ENCODE measurements at regions not wholly inside any gene's neighbourhood (a gene's known extent, or its start where the extent isn't known, plus 50 kb on each side); places are given as distances from the start of the nearest gene placed in this dataset.

DNA sequence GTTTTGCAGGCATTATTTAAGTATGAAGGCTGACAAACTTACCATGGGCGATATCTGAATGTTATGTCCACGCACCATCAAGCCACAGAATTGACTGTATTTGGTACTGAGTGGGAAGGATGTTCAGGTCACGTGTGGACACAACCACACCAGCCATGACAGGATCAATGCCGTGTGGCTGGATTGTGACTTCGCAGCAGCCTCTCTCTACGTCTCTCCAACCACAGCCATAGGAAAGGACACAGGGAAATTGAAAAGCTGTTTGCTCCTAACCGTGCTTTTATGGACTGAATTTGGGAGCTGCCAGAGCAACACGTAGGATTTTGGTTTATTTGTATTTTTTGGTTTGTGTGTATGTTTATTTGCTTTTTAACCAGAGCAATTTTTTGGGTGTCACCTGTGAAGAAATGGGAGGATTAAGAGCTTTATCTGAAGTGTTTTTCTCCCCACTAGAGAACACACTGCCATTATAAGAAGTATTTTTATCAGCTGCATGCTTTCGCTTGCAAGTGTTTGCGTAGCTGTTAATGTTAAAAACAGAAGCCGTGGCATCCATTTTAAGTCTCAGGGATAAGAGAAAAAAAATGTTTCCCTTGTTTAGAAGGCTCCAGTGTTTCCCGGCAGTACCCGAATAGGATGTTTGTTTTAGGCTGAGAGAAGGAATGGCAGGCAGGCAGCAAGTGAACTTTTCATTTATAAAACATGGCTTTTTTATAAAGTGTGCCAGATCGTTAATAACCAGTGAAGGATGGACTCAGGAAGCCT is 401.1 kb upstream of the NFE2L3 start:
- DNase-seq (ENCODE audit: low read depth): no peak

DNA sequence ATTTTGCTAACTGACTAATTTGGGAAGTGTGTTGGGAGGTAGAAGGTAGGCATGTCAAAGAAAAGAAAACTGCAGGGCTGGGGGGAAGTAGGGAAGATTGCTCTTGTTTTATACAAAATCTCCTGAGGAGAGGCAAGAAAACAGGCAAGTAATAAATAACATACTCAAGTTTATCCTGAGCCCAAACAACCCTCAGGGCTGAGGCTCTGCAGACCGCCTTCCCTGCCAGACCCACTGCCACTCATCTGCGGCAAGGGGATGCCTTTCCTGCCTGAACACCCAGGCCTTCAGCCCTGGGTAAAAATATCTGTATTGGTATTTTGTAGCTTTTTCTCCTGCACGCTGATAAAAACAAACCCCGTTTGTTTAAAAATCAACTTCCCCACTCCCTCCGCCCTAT is 399.8 kb upstream of the NFE2L3 start:
- no peak for DNase-seq (ENCODE audit: low read depth)

DNA sequence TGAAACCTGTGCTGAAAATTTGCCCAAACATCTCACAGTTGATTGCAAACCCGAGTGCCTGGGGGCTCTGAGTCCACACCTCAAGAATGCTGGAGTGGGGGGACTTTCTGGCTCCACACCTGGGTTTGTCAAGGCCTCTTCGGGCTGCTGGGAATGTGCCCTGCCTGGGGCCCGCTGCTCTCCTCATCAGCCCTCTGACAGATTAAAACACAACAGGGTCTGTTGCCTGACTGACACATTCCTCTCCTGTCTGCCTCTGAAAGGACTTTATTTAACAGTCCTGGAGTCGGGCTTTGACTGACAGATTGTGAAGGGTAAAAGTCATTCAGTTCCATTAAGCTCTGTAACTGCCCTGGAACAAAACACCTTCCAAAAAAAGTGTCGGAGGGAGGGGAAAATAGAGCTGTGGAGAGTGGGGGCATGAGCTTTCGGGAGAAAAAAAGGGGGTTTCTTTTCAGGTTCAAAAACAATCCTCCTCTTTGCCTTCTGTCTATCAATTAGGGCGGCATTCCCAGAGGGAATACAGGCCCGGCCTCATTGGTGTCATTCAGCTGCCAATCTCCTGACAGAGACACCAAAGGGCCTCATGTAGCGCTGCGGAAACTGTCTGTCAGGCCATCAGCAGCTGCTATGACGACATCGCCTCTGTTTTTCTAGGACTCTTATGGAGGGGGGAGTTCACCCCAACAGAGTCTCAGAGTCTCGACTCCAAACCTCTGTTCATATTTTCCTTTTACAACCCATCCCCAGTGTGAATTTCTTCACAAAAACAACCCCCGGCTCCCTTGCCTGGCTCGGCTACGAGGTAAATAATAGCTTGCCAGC is 398.8 kb upstream of the NFE2L3 start:
- peak; percentile 43 for DNase-seq (ENCODE audit: low read depth)

DNA sequence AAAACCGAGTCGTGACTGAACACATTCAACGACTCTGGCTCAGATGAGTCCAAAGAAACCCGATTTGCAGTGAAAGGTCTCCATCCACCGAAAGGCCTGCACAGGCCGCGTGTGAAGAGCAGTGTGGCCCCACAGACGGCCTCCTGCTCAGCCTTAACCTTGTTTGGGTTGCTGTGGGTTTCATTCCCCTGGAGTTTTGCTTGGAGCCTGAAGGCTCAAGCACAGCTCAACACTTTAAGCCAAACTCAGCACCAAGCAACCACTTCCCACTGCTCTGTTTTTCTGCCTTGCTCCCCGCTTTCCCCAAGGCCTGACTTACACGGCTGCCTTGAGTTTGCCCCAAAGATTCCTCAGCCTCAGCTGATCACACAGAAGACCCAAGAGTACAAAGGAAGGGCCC is 398.2 kb upstream of the NFE2L3 start:
- DNase-seq (ENCODE audit: low read depth): no peak

DNA sequence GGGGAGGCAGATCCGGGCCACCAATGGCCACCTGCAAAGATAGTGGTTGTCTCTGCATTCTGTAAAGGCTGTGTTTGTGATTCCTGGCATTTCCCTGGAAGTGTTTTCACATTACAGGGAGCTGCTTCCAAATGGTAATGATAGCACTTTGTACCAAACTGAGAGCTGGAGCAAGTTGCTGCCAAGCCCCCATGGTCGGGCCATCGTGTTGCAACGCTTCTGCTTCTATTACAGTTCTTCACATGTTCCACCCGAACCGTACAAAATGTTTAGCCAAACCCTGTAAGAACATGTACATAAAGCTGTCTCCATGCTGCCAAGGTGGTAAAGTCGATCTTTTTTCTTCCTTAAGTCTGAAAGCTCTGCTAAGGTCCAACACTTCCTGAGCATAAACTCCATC is 397.7 kb upstream of the NFE2L3 start:
- no peak for DNase-seq (ENCODE audit: low read depth)

DNA sequence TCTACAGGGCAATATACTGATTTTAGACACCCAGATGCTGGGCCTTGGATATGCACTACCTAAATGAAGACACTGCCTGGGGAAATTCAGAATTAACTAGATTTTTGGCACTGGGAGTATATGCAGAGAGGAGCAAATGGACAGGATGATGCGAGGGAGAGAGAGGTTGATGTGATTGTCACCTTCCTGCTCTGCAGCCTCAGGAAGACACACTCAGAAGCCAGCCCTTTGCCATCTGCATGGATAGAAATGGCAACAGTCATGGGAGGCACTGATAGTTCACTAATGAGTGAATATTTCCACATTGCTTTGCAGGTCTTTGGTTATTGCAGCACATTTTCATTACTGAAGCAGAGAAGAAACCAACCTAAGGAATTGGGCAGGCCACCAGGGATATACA is 397.2 kb upstream of the NFE2L3 start:
- no peak for DNase-seq (ENCODE audit: low read depth)

DNA sequence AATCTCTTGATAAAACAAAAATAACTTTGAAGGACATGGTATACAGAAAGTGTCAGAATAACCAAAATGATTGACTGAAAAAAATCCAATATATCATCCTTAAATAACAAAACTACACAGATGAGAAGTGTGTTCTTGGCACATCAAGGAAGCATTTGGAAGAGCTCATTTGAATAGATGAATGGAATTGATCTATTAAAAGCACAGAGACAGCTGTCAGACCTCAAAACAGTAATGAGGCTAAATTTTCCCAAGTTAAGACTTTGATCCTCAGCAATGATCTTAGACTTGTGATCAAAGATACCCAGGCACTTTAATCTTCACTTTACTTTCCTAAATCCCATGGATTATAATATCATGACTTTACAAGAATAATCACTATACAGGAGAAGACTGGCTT is 395.4 kb upstream of the NFE2L3 start:
- DNase-seq (ENCODE audit: low read depth): no peak

DNA sequence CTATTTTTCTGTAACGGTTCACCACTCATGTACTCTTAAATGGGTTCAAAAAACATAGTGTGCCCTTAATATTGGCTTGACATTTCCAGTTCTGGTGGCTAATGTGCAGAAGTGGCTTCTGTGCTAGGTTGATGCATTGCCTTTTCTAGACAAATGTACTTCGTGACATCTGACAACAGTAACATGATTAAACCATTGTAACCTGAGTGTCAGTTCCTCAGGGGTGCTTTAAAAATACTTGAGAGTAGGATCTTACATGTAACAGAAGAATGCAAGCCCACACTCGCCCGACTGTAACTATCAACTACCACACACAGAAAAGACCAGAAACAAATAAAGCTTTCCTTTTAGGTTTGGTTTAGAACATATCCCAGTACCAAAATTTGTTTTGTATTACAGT is 393.4 kb upstream of the NFE2L3 start:
- no peak for DNase-seq (ENCODE audit: low read depth)

DNA sequence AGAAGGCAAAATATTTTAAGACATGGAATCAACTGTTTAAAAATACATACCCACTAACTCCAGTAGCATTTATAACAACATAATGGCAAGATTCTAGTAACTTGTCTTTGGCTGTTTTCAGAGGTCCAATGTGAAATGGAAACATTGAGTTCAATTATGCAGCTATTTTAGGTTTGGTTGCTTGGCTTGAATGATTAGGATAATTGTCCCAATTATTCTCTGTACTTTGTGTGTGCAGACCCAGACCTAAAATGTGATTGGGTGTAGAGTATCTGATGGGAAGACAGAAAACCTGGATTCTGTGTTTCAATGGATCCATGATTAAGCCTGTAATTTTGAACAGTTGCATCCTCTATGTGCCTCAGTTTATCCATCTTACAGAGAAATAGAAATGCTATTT is 392.7 kb upstream of the NFE2L3 start:
- DNase-seq (ENCODE audit: low read depth): no peak

DNA sequence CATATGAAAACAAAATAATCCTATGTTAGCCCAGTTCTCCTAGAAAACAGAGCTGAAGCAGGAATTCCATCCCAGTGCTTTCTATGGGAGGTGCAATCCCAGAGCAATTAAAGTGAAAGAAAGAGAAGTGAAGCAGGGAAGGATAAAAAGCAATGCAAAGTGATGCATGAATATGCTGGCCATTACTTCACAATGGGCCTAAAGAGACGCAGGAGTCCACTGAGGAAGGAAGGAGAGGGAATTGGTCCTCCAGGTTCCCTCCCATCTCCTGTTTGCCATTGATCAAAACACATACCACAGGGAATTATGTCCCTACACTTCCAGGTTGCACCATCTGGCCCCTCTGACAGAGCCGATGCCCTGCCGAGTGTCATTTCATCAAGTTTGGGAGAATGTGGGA is 392.2 kb upstream of the NFE2L3 start:
- DNase-seq (ENCODE audit: low read depth): no peak

DNA sequence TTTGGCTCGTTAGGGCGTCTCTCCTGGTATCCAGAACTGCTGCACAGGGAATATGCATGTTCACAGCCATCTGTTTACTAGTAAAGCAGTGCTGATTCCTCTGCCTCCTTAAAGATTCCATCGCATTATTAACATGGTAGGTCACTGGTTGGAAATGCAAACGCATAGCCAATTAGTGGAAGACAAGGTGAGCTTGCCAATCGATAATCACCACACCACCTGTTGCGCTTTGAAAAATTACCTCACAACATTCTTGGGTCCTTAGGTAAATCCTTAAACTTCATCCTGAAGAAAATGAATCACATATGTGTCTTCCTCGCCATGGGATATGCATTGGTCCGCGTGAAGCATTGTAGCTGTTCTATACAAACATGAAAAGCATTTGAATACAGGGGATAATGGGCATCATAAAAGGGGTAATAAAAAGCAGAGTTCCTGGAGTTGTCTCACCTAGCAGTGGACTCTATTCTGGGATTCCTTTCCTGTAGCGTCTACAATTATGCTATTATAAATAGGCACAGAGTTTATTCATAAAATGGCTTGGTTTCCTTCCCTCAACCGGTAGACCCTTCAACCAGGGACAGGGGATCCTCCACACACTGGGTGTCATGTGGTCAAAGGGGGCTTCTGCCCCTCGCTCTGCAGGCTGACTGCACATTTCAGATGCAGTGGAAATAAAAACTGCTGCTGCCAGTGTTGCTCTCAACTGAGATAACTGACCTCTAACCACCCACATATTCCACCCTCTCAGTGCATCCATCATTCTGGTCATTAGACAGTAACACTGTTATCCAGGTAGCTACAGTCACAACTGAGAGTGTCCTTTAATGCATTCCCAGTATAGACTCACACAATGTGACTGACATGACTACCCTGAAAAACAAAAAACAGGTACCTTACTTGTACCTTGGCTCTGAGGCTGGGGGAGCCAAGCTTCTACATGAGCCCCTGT is 389.2 kb upstream of the NFE2L3 start:
- no peak for DNase-seq (ENCODE audit: low read depth)

DNA sequence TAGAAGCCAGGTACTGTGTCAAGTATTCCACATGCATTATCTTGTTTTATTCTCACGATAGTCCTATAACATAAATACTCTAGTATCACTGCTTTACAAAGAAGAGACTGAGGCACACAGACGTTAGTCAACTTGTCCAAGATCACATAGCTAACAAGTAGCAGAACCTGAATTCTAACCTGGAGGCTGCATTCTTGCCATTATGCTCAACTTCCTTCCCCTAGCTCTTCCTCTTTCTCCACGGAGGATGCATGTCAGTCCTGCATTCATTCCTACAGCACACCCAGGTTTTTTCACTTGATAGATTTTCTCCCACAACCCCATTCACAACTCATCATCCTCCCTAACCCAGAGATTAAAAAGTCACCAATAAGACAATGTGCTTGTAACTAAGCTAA is 388.5 kb upstream of the NFE2L3 start:
- DNase-seq (ENCODE audit: low read depth): no peak

DNA sequence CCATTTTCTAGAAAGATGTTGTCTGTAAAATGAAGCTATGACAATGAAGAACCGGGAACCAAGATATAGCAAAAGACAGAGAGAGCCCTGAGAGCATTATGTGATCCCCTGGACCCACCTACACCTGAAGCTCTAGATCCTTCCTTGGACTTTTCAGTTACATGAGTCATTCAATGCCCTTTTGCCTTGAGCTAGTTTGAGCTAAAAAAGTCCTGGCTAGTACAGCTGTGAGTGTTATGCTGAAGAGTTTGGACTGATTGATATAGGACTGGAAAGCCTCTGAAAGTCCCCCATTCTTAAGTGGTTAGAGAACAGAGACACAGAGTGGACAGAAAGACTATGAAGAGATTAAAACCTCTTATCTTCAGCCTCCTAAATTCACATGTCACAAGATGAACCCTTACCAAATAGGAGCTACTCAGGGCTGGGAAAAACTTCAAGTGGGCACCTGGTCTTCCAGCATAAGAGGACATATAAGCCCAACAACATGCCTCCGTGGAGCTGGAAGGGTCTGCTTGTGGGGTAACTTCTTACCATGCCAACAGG is 386.8 kb upstream of the NFE2L3 start:
- DNase-seq (ENCODE audit: low read depth): no peak

DNA sequence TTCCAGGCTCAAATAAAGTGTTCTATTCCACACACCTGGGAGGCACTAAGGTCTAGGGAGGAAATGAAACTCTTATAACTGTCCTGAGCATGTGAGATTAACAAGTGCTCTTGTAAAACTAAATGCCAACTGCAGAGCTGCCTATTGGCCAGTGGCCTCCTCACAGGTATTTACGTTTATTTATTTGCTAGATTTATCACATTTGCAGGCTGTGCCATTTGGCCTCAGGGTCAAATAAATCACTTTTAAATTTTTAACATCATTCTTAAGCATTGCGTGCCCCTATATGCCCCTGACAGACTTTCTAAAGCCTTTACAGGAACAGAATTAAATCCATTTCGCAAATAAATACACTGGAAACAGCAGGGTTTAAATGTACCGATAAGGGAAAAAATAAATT is 381.8 kb upstream of the NFE2L3 start:
- no peak for DNase-seq (ENCODE audit: low read depth)

DNA sequence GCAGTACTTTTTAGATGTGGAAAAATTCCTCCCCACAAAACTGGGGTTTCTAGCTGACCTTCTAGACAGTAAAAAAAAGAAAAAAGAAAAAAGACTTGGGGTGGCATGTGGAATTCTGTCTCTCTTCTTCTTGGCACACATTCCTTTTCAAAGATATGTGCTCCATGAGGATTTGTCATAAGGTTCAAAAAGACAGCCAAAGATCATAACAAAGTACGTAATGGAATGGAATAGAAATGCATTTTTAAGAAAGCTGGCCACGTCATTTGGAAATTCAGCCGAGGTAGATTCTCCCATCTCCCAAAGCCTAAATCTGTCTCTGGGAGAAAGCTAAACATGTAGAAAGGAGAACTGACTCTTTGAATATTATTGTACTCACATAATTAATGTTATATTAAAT is 381.3 kb upstream of the NFE2L3 start:
- DNase-seq (ENCODE audit: low read depth): no peak

DNA sequence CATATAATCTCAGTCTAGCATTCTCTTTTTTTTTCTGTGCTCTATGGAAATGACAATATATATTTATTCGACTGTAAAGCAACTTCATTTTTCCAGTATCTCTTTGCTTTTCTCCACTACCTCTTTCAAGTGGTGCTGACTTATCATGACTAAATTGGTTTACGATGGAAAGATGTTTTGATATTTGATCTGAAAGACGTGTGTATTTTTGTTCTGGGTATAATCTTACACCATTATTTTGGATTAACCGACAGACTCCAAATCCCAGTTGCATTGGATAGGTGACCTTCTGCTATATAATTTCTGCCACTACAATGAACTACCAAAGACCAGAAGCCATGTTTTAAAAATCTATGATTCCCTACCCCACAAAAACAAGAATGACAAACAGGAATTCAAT is 380.5 kb upstream of the NFE2L3 start:
- no peak for DNase-seq (ENCODE audit: low read depth)

DNA sequence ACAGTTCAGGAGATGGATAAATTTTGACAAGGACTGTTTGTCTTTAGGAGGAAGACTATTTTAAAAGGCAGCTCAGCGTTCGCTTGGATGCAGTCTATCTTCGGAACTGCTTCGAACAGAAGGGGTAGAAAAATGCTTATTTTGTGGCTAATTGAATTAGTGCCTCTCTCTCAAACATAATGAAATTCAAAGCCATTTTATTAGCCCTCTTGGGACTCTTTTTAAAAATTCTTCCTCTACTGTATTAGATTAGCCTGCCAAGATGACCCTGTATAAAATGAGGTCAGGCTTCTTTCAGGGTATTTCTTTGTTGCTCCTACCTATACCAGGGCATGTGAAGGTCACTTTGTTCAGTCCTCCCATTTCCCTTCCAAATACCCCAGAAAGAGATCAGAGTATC is 379.2 kb upstream of the NFE2L3 start:
- no peak for DNase-seq (ENCODE audit: low read depth)

DNA sequence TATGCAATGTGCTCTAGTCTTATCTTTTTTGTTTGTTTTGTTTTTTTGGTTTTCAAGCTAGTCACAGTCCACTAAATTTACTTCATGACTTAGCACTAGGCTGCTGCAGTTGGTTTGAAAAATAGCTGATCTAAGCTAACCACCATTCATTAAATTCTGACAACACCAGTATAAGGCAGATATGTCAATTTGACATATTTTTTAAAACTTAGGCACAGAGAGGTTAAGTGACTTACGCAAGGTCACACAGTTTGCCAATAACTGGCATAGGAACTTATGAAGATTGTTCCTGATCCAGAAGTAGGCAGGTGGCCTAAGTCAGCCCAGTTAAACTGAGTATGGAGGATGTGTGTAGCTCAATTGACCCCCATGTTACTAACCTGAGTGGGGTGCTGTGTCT is 377.3 kb upstream of the NFE2L3 start:
- no peak for DNase-seq (ENCODE audit: low read depth)

DNA sequence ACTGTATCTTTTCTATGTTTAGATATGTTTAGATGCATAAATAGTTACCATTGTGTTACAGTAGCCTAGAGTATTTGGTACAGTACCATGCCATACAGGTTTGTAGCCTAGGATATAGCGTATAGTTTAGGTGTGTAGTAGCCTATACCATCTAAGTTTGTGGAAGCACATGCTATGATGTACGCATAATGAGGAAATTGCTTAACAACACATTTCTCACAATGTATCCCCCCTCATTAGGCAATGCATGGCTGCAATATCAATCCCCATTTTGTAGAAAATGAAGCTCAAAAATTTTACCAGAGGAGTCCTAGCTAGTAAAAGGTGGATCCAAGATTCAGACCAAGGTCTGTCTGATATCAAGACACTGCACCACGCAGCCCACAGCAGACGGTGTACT is 376.4 kb upstream of the NFE2L3 start:
- DNase-seq (ENCODE audit: low read depth): no peak

DNA sequence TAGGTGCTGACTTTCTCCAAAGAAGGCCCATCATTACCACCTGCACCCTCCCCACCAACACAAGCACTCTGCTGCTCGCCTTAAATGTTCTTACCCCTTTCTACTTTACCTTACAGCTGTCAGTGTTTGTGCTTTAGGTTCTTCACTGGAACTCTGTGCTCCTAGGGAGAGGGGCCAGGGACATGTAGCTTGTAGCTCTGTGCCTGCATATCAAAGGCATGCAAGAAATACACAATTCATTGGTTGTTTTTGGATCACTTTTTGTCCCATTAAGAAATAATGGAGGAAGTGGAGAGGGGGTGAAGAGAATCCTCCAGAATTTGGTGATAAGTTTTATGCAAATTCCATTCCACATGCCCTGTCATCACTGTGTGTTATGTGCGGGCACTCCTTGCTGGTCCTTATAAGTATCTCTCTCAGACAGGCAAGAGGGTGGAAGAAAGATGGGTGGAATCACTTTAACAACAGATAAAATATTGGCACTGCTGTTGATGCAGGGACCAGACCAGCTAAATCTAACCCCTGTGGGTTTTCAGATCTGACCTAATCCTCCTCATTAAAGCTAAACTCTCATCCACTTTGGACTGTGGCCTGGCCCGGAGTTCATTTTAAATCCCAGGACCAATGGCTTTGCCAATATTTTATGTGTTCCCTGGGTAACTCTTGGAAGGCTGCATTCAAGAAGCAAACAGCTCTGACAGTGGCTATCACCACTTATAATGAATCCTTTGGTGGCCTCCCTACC is 375.8 kb upstream of the NFE2L3 start:
- no peak for DNase-seq (ENCODE audit: low read depth)

DNA sequence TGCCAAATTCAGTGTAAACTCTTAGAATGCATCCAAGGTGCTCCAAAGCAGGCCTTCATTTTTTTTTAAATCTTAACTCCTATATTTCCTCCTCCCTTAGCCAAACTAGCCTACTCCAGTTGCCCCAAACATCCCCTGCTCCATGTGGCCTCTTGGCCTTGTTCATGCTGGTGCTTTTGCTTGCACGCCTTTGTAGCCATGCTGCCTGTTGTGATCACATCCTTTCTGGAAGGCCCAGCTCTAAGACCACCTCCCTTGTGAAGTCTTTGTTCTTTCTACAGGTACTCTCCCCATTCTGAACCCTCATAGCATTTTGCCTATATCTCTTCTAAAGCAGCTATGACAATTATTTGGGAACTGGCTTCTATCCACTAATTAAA is 375.3 kb upstream of the NFE2L3 start:
- DNase-seq (ENCODE audit: low read depth): no peak

All from Daoy (cell line).